Neuronal stem cell (in vitro differentiated cells): ENCODE measurements at regions not wholly inside any gene's neighbourhood (a gene's known extent, or its start where the extent isn't known, plus 50 kb on each side); places are given as distances from the start of the nearest gene placed in this dataset.
A peak's percentile ranks its signal among the peaks of the same experiment; 100 is the strongest.

ENCODE experiments used
- DNase-seq: peaks from one replicate; pipeline ENCODE4 v3.0.0-alpha.2; 2013; ENCODE audit warnings: low spot score
- H2AFZ ChIP-seq: one replicate; pipeline ENCODE4 v1.6.1; 2013; ENCODE audit warnings: mild to moderate bottlenecking, low read length, inconsistent platforms
- H2AK5ac ChIP-seq: 2 replicates; pipeline ENCODE4 v1.6.1; 2013; ENCODE audit warnings: low read depth, mild to moderate bottlenecking, inconsistent platforms, low read length, moderate library complexity, mixed read lengths
- H2BK120ac ChIP-seq: 2 replicates; pipeline ENCODE4 v1.6.1; 2013; ENCODE audit warnings: low read depth, mild to moderate bottlenecking, inconsistent platforms, low read length, moderate library complexity, mixed read lengths
- H2BK12ac ChIP-seq: one replicate; pipeline ENCODE4 v1.6.1; 2013; ENCODE audit warnings: low read length, inconsistent platforms
- H2BK15ac ChIP-seq: 2 replicates; pipeline ENCODE4 v1.6.1; 2013; ENCODE audit warnings: mild to moderate bottlenecking, low read length, inconsistent platforms, mixed read lengths
- H2BK5ac ChIP-seq: one replicate; pipeline ENCODE4 v1.6.1; 2013; ENCODE audit warnings: inconsistent platforms, mild to moderate bottlenecking, low read length, moderate library complexity
- H3K14ac ChIP-seq: one replicate; pipeline ENCODE4 v1.6.1; 2013; ENCODE audit warnings: low read length, inconsistent platforms
- H3K18ac ChIP-seq: 2 replicates; pipeline ENCODE4 v1.6.1; 2013; ENCODE audit warnings: low read length, inconsistent platforms
- H3K23ac ChIP-seq: 2 replicates; pipeline ENCODE4 v1.6.1; 2013; ENCODE audit warnings: low read depth, mild to moderate bottlenecking, mixed read lengths, low read length, inconsistent platforms; ENCODE audit not compliant: poor library complexity
- H3K27ac ChIP-seq: replicated peaks from 3 replicates; pipeline ENCODE4 v1.5.1; 2013; ENCODE audit warnings: low read length, inconsistent platforms
- H3K27me3 ChIP-seq, 3 experiments: 2 replicates each; pipeline ENCODE4 v1.6.1; 2013; ENCODE audit warnings: low read length in 3 of 3, mild to moderate bottlenecking in 2 of 3, inconsistent platforms in 1 of 3, low read depth in 1 of 3, mixed read lengths in 1 of 3, moderate library complexity in 1 of 3; ENCODE audit not compliant: control insufficient read depth in 3 of 3, insufficient read depth in 3 of 3
- H3K36me3 ChIP-seq, 2 donors: replicated peaks in 1 of 2; 2 replicates each; pipeline ENCODE4 v1.6.1; 2013; ENCODE audit warnings: low read length in 2 of 2; ENCODE audit not compliant: control insufficient read depth in 2 of 2, insufficient read depth in 2 of 2
- H3K4ac ChIP-seq: 2 replicates; pipeline ENCODE4 v1.6.1; 2013; ENCODE audit warnings: inconsistent platforms, mild to moderate bottlenecking, low read length, moderate library complexity
- H3K4me1 ChIP-seq, 2 donors: 1 replicate in 1 of 2; 2 replicates in 1 of 2; pipeline ENCODE4 v1.6.1; 2013; ENCODE audit warnings: low read length in 2 of 2, low read depth in 1 of 2; ENCODE audit not compliant: control insufficient read depth in 2 of 2, insufficient read depth in 1 of 2
- H3K4me2 ChIP-seq: one replicate; pipeline ENCODE4 v1.6.1; 2013; ENCODE audit warnings: mild to moderate bottlenecking, low read length, inconsistent platforms; ENCODE audit not compliant: insufficient read depth, poor library complexity, severe bottlenecking
- H3K4me3 ChIP-seq, 2 donors: 2 replicates each; pipeline ENCODE4 v1.5.1; 2013; ENCODE audit warnings: low read length in 2 of 2, mild to moderate bottlenecking in 2 of 2, inconsistent platforms in 1 of 2, moderate library complexity in 1 of 2
- H3K79me1 ChIP-seq: one replicate; pipeline ENCODE4 v1.6.1; 2013; ENCODE audit warnings: low read depth, mild to moderate bottlenecking, inconsistent platforms, low read length, moderate library complexity
- H3K9ac ChIP-seq: one replicate; pipeline ENCODE4 v1.6.1; 2013; ENCODE audit warnings: mild to moderate bottlenecking, low read depth, low read length, inconsistent platforms; ENCODE audit not compliant: poor library complexity
- H3K9me3 ChIP-seq, 2 donors: replicated peaks in 1 of 2; 2 replicates each; pipeline versions ENCODE3 to v1.6.1; 2013; ENCODE audit warnings: low read length in 2 of 2, mild to moderate bottlenecking in 2 of 2, inconsistent platforms in 1 of 2, low read depth in 1 of 2, mixed read lengths in 1 of 2, moderate library complexity in 1 of 2; ENCODE audit not compliant: control insufficient read depth in 2 of 2, insufficient read depth in 1 of 2
- H4K8ac ChIP-seq: one replicate; pipeline ENCODE4 v1.6.1; 2013; ENCODE audit warnings: low read depth, mild to moderate bottlenecking, inconsistent platforms, low read length, moderate library complexity
- H4K91ac ChIP-seq: one replicate; pipeline ENCODE4 v1.6.1; 2013; ENCODE audit warnings: low read length, low read depth, mild to moderate bottlenecking, inconsistent platforms; ENCODE audit not compliant: poor library complexity
- WGBS, 2 donors: extraction: QIAGEN DNeasy Blood & Tissue Kit; methylation state at CpG; one replicate each; pipeline ENCODE4 v1.1.7; 2013; ENCODE audit warnings: missing lambda C conversion rate in 2 of 2, mixed read lengths in 1 of 2; ENCODE audit not compliant: insufficient read length in 2 of 2, insufficient replicate concordance in 1 of 2; ENCODE audit errors: extremely low coverage in 2 of 2; 5-methylcytosine and 5-hydroxymethylcytosine counted together

- no peaks in the 10 kb centered on the region for H3K36me3 ChIP-seq
- H3K27ac ChIP-seq, result no peak overlapping the region
- no peak overlapping the region for H2BK5ac ChIP-seq
- H3K18ac ChIP-seq, result no peak overlapping the region
- H2AK5ac ChIP-seq, result no peak overlapping the region
- no peak overlapping the region for H2BK12ac ChIP-seq
- no peak overlapping the region for H3K4ac ChIP-seq
- H3K14ac ChIP-seq, result no peak overlapping the region
- H4K91ac ChIP-seq, result no peak overlapping the region
- H2AFZ ChIP-seq, result no peak overlapping the region
- no peak for DNase-seq
- no peak overlapping the region for H2BK15ac ChIP-seq
- no peak overlapping the region for H3K4me3 ChIP-seq
- no peak overlapping the region for H2BK120ac ChIP-seq
- H3K4me2 ChIP-seq, result no peak overlapping the region
- no peaks in the 10 kb centered on the region for H3K9me3 ChIP-seq
- H3K9ac ChIP-seq, result no peak overlapping the region
- no peak overlapping the region for H4K8ac ChIP-seq
- no peak overlapping the region for H3K23ac ChIP-seq
- no peaks in the 10 kb centered on the region for H3K27me3 ChIP-seq
- peaks cover 0 to 2% of the 10 kb centered on the region in 2 donors for H3K4me1 ChIP-seq
- H3K79me1 ChIP-seq, result no peaks in the 10 kb centered on the region
- WGBS, 2 donors, result no CpG with 5 or more reads among the region's 3 CpGs
Measured at GRCh38 chr18:73835039-73835438, 312.6 kb downstream of the FBXO15 start.

GRCh38 chr18:73831688-73832087 is 315.9 kb downstream of the FBXO15 start:
- no peaks in the 10 kb centered on the region for H3K4me1 ChIP-seq
- no peaks in the 10 kb centered on the region for H3K36me3 ChIP-seq
- no peak overlapping the region for H3K27ac ChIP-seq
- H3K23ac ChIP-seq, result no peak overlapping the region
- H2BK15ac ChIP-seq, result no peak overlapping the region
- no peak overlapping the region for H3K4me3 ChIP-seq
- no peaks in the 10 kb centered on the region for H3K27me3 ChIP-seq
- H2AFZ ChIP-seq, result no peak overlapping the region
- no CpG with 5 or more reads among the region's 6 CpGs for WGBS, 2 donors
- no peaks in the 10 kb centered on the region for H3K9me3 ChIP-seq
- H2BK12ac ChIP-seq, result no peak overlapping the region
- H2AK5ac ChIP-seq, result no peak overlapping the region
- no peak overlapping the region for H3K4ac ChIP-seq
- H2BK5ac ChIP-seq, result no peak overlapping the region
- no peak overlapping the region for H3K4me2 ChIP-seq
- H3K18ac ChIP-seq, result peak overlapping the region; percentile 58
- H3K14ac ChIP-seq, result no peak overlapping the region
- no peak overlapping the region for H4K8ac ChIP-seq
- H2BK120ac ChIP-seq, result no peak overlapping the region
- no peak for DNase-seq
- no peaks in the 10 kb centered on the region for H3K79me1 ChIP-seq
- H4K91ac ChIP-seq, result no peak overlapping the region
- no peak overlapping the region for H3K9ac ChIP-seq

- H3K27me3 ChIP-seq, result no peaks in the 10 kb centered on the region
- H3K27ac ChIP-seq, result no peak overlapping the region
- H3K4me3 ChIP-seq, result no peak overlapping the region
- no peak overlapping the region for H2BK12ac ChIP-seq
- H2BK15ac ChIP-seq, result no peak overlapping the region
- no peak overlapping the region for H3K14ac ChIP-seq
- no peak overlapping the region for H4K91ac ChIP-seq
- no CpG with 5 or more reads among the region's 7 CpGs for WGBS, 2 donors
- H2BK120ac ChIP-seq, result no peak overlapping the region
- no peaks in the 10 kb centered on the region for H3K9me3 ChIP-seq
- no peak for DNase-seq
- H3K23ac ChIP-seq, result no peak overlapping the region
- no peak overlapping the region for H3K9ac ChIP-seq
- H4K8ac ChIP-seq, result no peak overlapping the region
- no peak overlapping the region for H2AFZ ChIP-seq
- H3K79me1 ChIP-seq, result no peaks in the 10 kb centered on the region
- no peak overlapping the region for H3K4ac ChIP-seq
- no peak overlapping the region for H3K4me2 ChIP-seq
- H2AK5ac ChIP-seq, result no peak overlapping the region
- H3K18ac ChIP-seq, result no peak overlapping the region
- no peaks in the 10 kb centered on the region for H3K4me1 ChIP-seq
- no peaks in the 10 kb centered on the region for H3K36me3 ChIP-seq
- no peak overlapping the region for H2BK5ac ChIP-seq
Measured at GRCh38 chr18:73829146-73829545, 318.5 kb downstream of the FBXO15 start.

GRCh38 chr18:73827801-73828200 is 319.8 kb downstream of the FBXO15 start:
- WGBS, 2 donors, result no CpG with 5 or more reads among the region's 7 CpGs

More at GRCh38 chr18:73827801-73828200, 319.8 kb downstream of the FBXO15 start:
- Histone ChIP-seq H3K4ac (no peak overlapping the region), H2BK12ac (no peak overlapping the region), H3K4me2 (no peak overlapping the region), H4K8ac (no peak overlapping the region), H3K9ac (no peak overlapping the region), H3K9me3 (no peaks in the 10 kb centered on the region), H2BK5ac (no peak overlapping the region), H2BK15ac (no peak overlapping the region), H3K4me3 (no peak overlapping the region), H3K36me3 (no peaks in the 10 kb centered on the region), H2AFZ (no peak overlapping the region), H2AK5ac (no peak overlapping the region), H3K27ac (no peak overlapping the region), H3K4me1 (no peaks in the 10 kb centered on the region), H3K23ac (no peak overlapping the region), H4K91ac (no peak overlapping the region), H3K18ac (no peak overlapping the region), H3K27me3 (no peaks in the 10 kb centered on the region), H3K14ac (no peak overlapping the region), H3K79me1 (no peaks in the 10 kb centered on the region), H2BK120ac (no peak overlapping the region)
- no peak for DNase-seq
